ENCODE measurements at regions not wholly inside any gene's neighbourhood (a gene's known extent, or its start where the extent isn't known, plus 50 kb on each side); places are given as distances from the start of the nearest gene placed in this dataset.

DNA sequence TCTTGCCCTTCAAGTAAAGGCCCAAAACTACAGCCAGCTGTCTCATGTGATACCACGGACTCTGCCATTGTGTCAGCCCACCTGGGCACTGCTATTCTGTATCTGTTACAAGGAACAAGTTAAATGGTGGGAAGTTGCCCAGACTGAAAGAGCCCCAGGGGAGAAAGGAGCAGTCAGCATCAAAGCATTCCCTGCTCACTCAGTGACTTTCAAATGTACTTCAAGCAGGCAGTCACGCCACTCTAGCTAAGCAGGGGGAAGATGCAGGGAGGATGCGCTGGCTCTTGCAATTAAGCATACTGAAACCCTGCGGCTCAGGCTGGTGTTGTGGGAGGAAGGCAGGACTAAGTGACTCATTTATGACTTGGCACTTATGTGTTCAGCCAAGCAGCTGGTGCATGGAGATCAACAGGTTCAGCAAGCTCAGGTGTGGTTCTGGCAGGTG is 1249.6 kb downstream of the TYW1 start:
- no peak for TF ChIP-seq POLR2A (IDR thresholded peaks at IDR 0.05; ENCODE audit: low read depth)
- TF ChIP-seq, protein P1, sequence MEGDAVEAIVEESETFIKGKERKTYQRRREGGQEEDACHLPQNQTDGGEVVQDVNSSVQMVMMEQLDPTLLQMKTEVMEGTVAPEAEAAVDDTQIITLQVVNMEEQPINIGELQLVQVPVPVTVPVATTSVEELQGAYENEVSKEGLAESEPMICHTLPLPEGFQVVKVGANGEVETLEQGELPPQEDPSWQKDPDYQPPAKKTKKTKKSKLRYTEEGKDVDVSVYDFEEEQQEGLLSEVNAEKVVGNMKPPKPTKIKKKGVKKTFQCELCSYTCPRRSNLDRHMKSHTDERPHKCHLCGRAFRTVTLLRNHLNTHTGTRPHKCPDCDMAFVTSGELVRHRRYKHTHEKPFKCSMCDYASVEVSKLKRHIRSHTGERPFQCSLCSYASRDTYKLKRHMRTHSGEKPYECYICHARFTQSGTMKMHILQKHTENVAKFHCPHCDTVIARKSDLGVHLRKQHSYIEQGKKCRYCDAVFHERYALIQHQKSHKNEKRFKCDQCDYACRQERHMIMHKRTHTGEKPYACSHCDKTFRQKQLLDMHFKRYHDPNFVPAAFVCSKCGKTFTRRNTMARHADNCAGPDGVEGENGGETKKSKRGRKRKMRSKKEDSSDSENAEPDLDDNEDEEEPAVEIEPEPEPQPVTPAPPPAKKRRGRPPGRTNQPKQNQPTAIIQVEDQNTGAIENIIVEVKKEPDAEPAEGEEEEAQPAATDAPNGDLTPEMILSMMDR (IDR thresholded peaks at IDR 0.05): no peak

Data from esophagus muscularis mucosa (tissue), 3 donors.